ENCODE measurements at regions not wholly inside any gene's neighbourhood (a gene's known extent, or its start where the extent isn't known, plus 50 kb on each side); places are given as distances from the start of the nearest gene placed in this dataset.

GRCh38 chr14:44372807-44373489 is 134.1 kb downstream of the FSCB start:
- no peak for DNase-seq
- peaks cover 24% of the 10 kb centered on the region for H3K9me3 Mint-ChIP-seq
- no peaks in the 10 kb centered on the region for H3K36me3 Mint-ChIP-seq (ENCODE audit: low read depth)
- no peaks in the 10 kb centered on the region for H3K4me1 Mint-ChIP-seq
- H3K27ac Mint-ChIP-seq: no peak overlapping the region
- ATAC-seq: no peak
- no peak overlapping the region for H3K4me3 Mint-ChIP-seq
- no peaks in the 10 kb centered on the region for H3K27me3 Mint-ChIP-seq

- no peaks in the 10 kb centered on the region for H3K36me3 Mint-ChIP-seq (ENCODE audit: low read depth)
- no peaks in the 10 kb centered on the region for H3K4me1 Mint-ChIP-seq
- no peak overlapping the region for H3K27ac Mint-ChIP-seq
- H3K27me3 Mint-ChIP-seq: no peaks in the 10 kb centered on the region
- no peak for ATAC-seq
- no peak overlapping the region for H3K4me3 Mint-ChIP-seq
- H3K9me3 Mint-ChIP-seq: peaks cover 18% of the 10 kb centered on the region
- no peak for DNase-seq
Measured at GRCh38 chr14:44372231-44372630, 134.9 kb downstream of the FSCB start.

- Mint-ChIP-seq H3K4me1 (no peaks in the 10 kb centered on the region), H3K27me3 (no peaks in the 10 kb centered on the region), H3K36me3 (ENCODE audit: low read depth) (no peaks in the 10 kb centered on the region), H3K9me3 (peaks cover 9% of the 10 kb centered on the region), H3K27ac (no peak overlapping the region), H3K4me3 (no peak overlapping the region)
- DNase-seq: no peak
- ATAC-seq: no peak
Measured at GRCh38 chr14:44370727-44371126, 136.4 kb downstream of the FSCB start.

- no peak overlapping the region for H3K27ac Mint-ChIP-seq
- H3K36me3 Mint-ChIP-seq (ENCODE audit: low read depth): no peaks in the 10 kb centered on the region
- H3K9me3 Mint-ChIP-seq: peaks cover 11% of the 10 kb centered on the region
- H3K4me3 Mint-ChIP-seq: no peak overlapping the region
- ATAC-seq: no peak
- no peaks in the 10 kb centered on the region for H3K4me1 Mint-ChIP-seq
- no peak for DNase-seq
- no peaks in the 10 kb centered on the region for H3K27me3 Mint-ChIP-seq
Measured at GRCh38 chr14:44369401-44370123, 137.5 kb downstream of the FSCB start.

GRCh38 chr14:44361083-44361482 is 146.0 kb downstream of the FSCB start:
- Mint-ChIP-seq H3K9me3 (peaks cover 10% of the 10 kb centered on the region), H3K27me3 (no peaks in the 10 kb centered on the region), H3K36me3 (ENCODE audit: low read depth) (no peaks in the 10 kb centered on the region), H3K4me3 (no peak overlapping the region), H3K27ac (no peak overlapping the region), H3K4me1 (no peaks in the 10 kb centered on the region)
- DNase-seq (no peak), ATAC-seq (no peak)

GRCh38 chr14:44353805-44354204 is 153.3 kb downstream of the FSCB start:
- ATAC-seq: no peak
- H3K4me3 Mint-ChIP-seq: no peak overlapping the region
- H3K36me3 Mint-ChIP-seq (ENCODE audit: low read depth): no peaks in the 10 kb centered on the region
- H3K4me1 Mint-ChIP-seq: no peaks in the 10 kb centered on the region
- no peaks in the 10 kb centered on the region for H3K27me3 Mint-ChIP-seq
- H3K9me3 Mint-ChIP-seq: peaks cover 10% of the 10 kb centered on the region
- DNase-seq: no peak
- H3K27ac Mint-ChIP-seq: no peak overlapping the region

GRCh38 chr14:44352201-44352600 is 154.9 kb downstream of the FSCB start:
- ATAC-seq: no peak
- Mint-ChIP-seq H3K4me1 (no peaks in the 10 kb centered on the region), H3K36me3 (ENCODE audit: low read depth) (no peaks in the 10 kb centered on the region), H3K4me3 (no peak overlapping the region), H3K27ac (no peak overlapping the region), H3K27me3 (no peaks in the 10 kb centered on the region), H3K9me3 (peaks cover 15% of the 10 kb centered on the region)
- no peak for DNase-seq

- no peak for ATAC-seq
- DNase-seq: no peak
- H3K4me3 Mint-ChIP-seq: no peak overlapping the region
- H3K9me3 Mint-ChIP-seq: peaks cover 14% of the 10 kb centered on the region
- no peaks in the 10 kb centered on the region for H3K27me3 Mint-ChIP-seq
- H3K27ac Mint-ChIP-seq: no peak overlapping the region
- H3K36me3 Mint-ChIP-seq (ENCODE audit: low read depth): no peaks in the 10 kb centered on the region
- H3K4me1 Mint-ChIP-seq: no peaks in the 10 kb centered on the region
Measured at GRCh38 chr14:44347316-44347715, 159.8 kb downstream of the FSCB start.

GRCh38 chr14:44341116-44341515 is 166.0 kb downstream of the FSCB start:
- Mint-ChIP-seq H3K36me3 (ENCODE audit: low read depth) (no peaks in the 10 kb centered on the region), H3K4me1 (no peaks in the 10 kb centered on the region), H3K27ac (no peak overlapping the region), H3K4me3 (no peak overlapping the region), H3K9me3 (no peaks in the 10 kb centered on the region), H3K27me3 (no peaks in the 10 kb centered on the region)
- DNase-seq: no peak
- no peak for ATAC-seq

- Mint-ChIP-seq H3K4me1 (no peaks in the 10 kb centered on the region), H3K9me3 (no peaks in the 10 kb centered on the region), H3K27me3 (no peaks in the 10 kb centered on the region), H3K27ac (no peak overlapping the region), H3K36me3 (ENCODE audit: low read depth) (no peaks in the 10 kb centered on the region), H3K4me3 (no peak overlapping the region)
- ATAC-seq (no peak), DNase-seq (no peak)
Measured at GRCh38 chr14:44339862-44340261, 167.2 kb downstream of the FSCB start.

GRCh38 chr14:44339231-44339630 is 167.9 kb downstream of the FSCB start:
- Mint-ChIP-seq H3K27ac (no peak overlapping the region), H3K27me3 (no peaks in the 10 kb centered on the region), H3K4me1 (no peaks in the 10 kb centered on the region), H3K36me3 (ENCODE audit: low read depth) (no peaks in the 10 kb centered on the region), H3K9me3 (no peaks in the 10 kb centered on the region), H3K4me3 (no peak overlapping the region)
- DNase-seq: no peak
- ATAC-seq: no peak

GRCh38 chr14:44317441-44317746 is 189.7 kb downstream of the FSCB start:
- no peak for DNase-seq
- Mint-ChIP-seq H3K36me3 (ENCODE audit: low read depth) (no peaks in the 10 kb centered on the region), H3K27me3 (no peaks in the 10 kb centered on the region), H3K9me3 (peaks cover 13% of the 10 kb centered on the region), H3K4me3 (no peak overlapping the region), H3K27ac (no peak overlapping the region), H3K4me1 (no peaks in the 10 kb centered on the region)
- no peak for ATAC-seq

- DNase-seq: no peak
- ATAC-seq: peak; percentile 97
- no peaks in the 10 kb centered on the region for H3K4me1 Mint-ChIP-seq
- H3K4me3 Mint-ChIP-seq: no peak overlapping the region
- no peaks in the 10 kb centered on the region for H3K27me3 Mint-ChIP-seq
- peaks cover 17% of the 10 kb centered on the region for H3K9me3 Mint-ChIP-seq
- H3K36me3 Mint-ChIP-seq (ENCODE audit: low read depth): no peaks in the 10 kb centered on the region
- no peak overlapping the region for H3K27ac Mint-ChIP-seq
Measured at GRCh38 chr14:44316647-44317440, 190.2 kb downstream of the FSCB start.

- no peaks in the 10 kb centered on the region for H3K4me1 Mint-ChIP-seq
- no peak for ATAC-seq
- H3K27me3 Mint-ChIP-seq: no peaks in the 10 kb centered on the region
- H3K27ac Mint-ChIP-seq: no peak overlapping the region
- H3K9me3 Mint-ChIP-seq: peaks cover 9% of the 10 kb centered on the region
- no peak overlapping the region for H3K4me3 Mint-ChIP-seq
- no peak for DNase-seq
- no peaks in the 10 kb centered on the region for H3K36me3 Mint-ChIP-seq (ENCODE audit: low read depth)
Measured at GRCh38 chr14:44309331-44309730, 197.8 kb downstream of the FSCB start.

GRCh38 chr14:44300916-44301315 is 206.2 kb downstream of the FSCB start:
- H3K4me1 Mint-ChIP-seq: no peaks in the 10 kb centered on the region
- ATAC-seq (no peak), DNase-seq (no peak)
- no peaks in the 10 kb centered on the region for H3K36me3 Mint-ChIP-seq (ENCODE audit: low read depth)
- no peak overlapping the region for H3K27ac Mint-ChIP-seq
- no peaks in the 10 kb centered on the region for H3K27me3 Mint-ChIP-seq
- H3K9me3 Mint-ChIP-seq: peaks cover 19% of the 10 kb centered on the region
- no peak overlapping the region for H3K4me3 Mint-ChIP-seq
